ENCODE measurements at regions not wholly inside any gene's neighbourhood (a gene's known extent, or its start where the extent isn't known, plus 50 kb on each side); places are given as distances from the start of the nearest gene placed in this dataset.
A peak's percentile ranks its signal among the peaks of the same experiment; 100 is the strongest.
"Not testable (repeated sequence)": the region's sequence is repeated elsewhere in the genome, so short reads cannot be mapped to it uniquely, and the experiment has no call there.

DNA sequence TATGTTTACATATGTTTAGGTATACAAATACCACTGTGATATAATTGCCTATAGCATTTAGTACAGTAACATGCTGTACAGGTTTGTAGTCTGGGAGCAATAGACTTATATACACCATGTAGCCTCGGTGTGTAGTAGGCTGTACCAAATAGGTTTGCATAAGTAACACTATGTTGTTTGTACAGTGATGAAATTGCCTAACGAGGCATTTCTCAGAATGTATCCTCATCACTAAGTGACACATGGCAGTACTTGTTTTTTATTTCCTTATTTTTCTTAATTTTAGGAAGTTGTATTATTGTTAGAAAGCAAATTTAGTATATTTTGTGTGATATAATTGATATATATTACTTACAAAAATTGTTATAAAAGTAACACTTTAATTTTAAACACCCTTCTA, 840.9 kb downstream of the LTN1 start:
- no peak for DNase-seq

- DNase-seq: no peak
Measured at GRCh38 chr21:28150778-28151177, 841.9 kb downstream of the LTN1 start.

DNA sequence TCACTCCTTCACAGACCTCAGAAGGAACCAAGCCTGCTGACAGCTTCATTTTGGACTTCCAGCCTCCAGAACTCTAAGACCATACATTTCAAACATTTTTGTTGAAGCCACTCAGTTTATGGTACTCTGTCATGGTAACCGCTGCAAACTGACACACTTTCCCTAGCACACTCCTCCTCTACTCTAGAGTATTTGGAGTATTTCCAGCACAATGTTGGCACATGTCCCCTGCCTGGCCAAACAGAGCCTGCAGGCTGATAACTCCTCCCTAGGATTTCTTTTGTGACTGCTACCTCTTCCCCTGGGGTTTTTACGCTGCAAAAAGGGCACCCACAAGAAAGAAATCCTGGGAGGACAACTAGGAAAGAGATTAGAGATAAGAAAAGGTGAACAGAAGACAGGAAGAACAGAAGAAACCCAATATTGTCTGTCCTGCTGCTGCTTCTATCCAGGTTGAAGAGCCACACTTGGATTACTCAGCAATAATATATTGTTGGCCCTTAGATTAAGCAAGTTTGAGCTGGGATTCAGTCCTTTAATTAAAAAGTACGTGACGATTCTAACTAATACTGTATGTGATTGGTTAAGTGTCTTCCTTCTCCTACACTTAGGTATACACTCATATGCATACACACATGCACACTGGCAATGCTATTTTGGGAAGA, 844.1 kb downstream of the LTN1 start:
- no peak for DNase-seq

DNA sequence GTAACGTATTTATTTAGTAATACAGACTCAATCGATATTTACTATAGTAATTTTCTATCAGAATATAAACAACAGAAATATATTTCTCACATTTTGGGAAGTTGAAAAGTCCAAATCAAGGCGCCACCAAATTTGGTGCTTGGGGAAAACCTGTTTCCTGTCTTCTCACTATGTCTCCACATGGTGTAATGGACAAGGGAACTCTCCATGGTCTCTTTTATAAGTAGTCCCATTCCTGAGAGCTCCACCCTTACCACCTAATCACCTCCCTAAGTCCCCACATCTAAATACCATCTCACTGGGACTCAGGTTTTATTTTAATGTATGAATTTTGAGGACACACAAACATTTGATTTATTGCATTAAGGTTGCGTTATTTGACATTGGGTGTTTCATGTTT, 848.0 kb downstream of the LTN1 start:
- DNase-seq: no peak

DNA sequence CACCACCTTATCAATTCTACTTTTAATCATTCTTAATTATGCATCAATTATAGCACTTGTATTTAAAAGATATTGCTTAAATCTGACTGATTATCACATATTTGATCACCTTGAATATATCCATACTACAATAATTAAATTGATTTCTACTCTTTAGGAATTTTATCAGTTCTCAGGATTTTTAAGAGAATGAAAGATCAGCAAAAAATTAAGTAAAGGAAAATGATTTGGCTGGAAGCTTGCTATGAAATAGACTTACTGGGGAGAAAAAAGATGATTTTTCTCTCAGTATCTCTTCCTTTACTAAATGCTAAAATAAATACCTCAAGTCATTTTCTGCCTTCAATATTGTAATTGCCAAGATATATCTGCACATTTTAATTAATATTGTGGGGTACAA, 848.6 kb downstream of the LTN1 start:
- no peak for DNase-seq

DNA sequence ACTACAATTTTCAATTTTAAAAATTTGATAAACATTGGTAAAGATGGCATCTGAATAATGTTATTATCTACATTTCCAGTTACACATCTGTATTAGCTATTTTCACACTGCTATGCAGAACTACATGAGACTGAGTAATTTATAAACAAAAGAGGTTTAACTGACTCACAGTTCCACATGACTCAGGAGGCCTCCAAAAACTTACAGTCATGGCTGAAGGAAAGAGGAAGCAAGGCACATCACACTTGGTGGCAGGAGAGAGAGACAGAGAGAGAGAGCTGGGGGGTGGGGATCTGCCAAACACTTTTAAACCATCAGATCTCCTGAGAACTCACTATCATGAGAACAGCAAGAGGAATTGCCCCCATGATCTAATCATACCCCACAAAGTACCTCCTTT, 850.0 kb downstream of the LTN1 start:
- DNase-seq: peak; percentile 73 to 78

- DNase-seq: no peak
Measured at GRCh38 chr21:28138272-28138671, 854.4 kb downstream of the LTN1 start.

GRCh38 chr21:28136656-28137255, 855.9 kb downstream of the LTN1 start:
- DNase-seq: no peak

DNA sequence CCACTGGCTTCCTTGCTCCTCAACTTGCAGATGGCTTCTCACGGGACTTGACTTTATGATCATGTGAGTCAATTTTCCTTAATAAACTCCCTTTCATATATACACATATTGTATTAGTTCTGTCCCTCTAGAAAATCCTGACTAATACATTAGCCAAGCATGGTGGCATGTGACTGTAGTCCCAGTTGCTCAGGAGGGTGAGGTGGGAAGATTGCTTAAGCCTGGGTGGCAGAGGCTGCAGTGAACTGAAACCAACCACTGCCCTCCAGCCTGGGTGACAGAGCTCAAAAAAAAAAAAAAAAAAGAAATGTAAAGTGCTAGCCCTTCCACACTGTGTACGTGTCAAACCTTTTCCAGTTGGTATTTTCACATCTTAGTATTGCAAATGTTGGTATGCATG, 857.0 kb downstream of the LTN1 start:
- DNase-seq: no peak

DNA sequence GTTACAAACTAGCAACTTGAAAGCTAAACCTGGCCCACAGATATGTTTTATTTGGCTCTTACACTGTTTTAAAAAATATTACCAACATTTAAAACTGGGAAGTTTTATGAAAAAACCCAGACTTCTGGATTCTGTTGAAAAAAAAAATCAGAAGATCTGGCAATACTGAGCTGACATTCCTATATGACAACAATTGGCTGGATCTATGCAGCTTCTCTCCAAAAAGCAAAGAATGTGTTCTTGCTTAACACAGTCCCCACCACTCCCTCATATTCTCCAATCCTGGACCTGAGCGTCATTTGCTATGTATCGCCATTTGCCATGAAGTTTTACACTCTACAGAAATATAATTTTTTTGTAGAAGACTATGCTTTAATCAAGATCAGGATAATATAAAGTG, 859.6 kb downstream of the LTN1 start:
- DNase-seq: no peak

GRCh38 chr21:28132713-28133112, 860.0 kb downstream of the LTN1 start:
- DNase-seq: no peak

- DNase-seq: no peak
Measured at GRCh38 chr21:28127175-28127785, 865.4 kb downstream of the LTN1 start.

DNA sequence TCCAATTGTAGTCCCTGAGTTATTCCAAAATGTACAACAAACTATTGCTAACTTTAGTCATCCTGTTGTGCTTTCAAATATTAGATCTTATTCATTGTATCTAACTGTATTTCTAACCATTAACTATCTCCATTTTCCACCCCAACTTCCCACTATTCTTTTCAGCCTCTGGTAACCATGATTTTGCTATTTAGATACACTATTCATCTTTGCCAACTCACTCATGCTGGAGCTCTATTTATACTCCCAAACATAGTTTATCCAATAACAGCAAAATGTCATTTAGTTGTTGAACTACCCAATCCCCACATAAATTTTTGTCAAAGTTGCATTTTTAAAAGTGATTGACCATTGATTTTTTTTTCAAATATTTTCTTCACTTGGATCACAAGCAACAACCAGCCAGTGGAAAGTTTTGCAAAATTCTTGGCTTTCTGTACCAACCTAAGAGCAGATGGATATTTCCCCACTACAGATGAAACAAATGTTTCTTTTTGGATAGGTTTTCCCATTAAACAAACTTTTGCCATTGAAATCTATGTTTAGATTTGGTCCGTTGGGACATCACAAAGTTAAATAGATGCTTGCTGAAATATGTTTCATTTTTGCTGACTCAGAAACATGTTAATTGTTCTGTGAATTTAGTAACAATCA, 866.0 kb downstream of the LTN1 start:
- no peak for DNase-seq

GRCh38 chr21:28124541-28124940, 868.1 kb downstream of the LTN1 start:
- DNase-seq: no peak

DNA sequence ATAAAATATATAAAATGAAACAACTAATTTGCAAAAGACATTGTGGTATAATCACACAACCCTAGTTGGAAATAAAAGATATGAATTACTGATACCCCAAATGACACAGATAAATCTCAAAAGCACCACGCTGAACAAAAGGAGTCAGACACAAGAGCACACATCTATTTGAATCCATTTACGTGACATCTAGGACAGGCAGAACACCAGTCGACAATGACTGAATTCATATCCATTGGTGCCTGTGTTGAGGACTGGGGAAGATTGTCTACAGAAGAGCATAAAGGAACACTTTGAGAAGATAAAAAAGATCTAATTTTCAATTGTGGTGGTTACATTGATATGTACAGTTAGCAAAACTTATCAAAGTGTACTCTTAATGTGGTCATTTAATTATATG, 874.1 kb downstream of the LTN1 start:
- DNase-seq: no peak

- not testable (repeated sequence) for DNase-seq
Measured at GRCh38 chr21:28114986-28115385, 877.7 kb downstream of the LTN1 start.

DNA sequence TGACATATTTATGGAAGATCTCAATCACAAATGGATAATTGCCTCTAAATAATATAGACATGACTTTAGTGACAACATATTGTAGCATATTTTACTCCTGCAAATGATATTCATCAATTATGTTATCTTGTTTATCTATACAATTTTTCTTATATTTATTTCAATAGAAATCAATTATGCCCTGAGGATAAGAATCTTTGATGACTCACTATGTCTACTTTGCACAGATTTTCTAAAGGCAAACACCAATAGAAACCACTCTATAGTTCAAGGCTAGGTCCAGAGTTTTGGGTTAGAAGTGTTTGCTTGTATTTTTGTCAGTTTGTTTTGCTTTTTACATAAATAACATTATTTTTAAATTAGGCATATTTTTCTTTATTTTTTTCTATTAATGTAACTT, 879.0 kb downstream of the LTN1 start:
- no peak for DNase-seq

DNA sequence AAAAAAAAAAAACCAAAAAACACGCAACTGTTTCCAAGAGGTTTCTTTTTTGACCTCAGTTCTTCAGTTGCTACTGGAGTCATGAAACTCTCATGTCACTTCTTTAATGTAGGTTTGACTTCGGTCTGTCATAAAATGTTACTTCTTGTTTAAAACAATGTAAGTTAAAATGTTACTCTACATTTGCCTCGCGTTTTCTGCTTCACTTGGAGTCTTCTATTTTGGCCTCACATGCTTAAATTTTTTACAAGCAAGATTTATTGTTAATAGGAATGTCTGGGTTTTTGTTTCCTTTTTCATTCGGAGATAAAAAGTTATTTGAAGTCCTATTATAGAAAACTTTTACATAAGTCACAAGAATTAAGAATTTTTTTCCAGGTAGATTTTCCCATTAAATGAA, 880.2 kb downstream of the LTN1 start:
- no peak for DNase-seq

- DNase-seq: no peak
Measured at GRCh38 chr21:28111151-28111619, 881.5 kb downstream of the LTN1 start.

GRCh38 chr21:28110716-28111115, 882.0 kb downstream of the LTN1 start:
- no peak for DNase-seq

GRCh38 chr21:28110074-28110473, 882.6 kb downstream of the LTN1 start:
- no peak for DNase-seq

DNA sequence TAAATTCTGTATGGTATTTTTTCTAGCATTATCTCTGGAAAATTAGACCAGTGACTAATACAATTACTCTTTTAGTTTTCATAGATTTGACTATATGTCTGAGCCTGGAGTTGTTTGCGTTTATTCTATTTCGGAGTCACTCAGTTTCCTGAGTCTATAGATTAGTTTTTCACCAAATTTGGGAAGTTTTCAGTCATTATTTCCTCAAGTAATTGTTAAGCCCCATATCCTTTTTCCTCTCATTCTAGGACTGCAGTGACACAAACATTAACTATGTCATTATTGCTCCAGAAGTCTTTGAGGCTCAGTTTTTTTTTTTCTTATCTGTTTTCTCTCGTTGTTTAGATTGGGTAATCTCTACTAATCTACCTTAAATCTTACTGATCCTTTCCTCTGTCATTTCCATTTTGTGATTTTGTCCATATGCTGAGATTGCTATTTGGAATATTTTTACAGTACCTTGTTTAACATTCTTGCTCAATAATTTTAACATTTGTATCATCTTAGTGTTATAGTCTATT, 886.2 kb downstream of the LTN1 start:
- no peak for DNase-seq

GRCh38 chr21:28104346-28104745, 888.3 kb downstream of the LTN1 start:
- DNase-seq: no peak

- DNase-seq: no peak
Measured at GRCh38 chr21:28100366-28100765, 892.3 kb downstream of the LTN1 start.
